Peyer's patch (tissue), 4 donors: ENCODE measurements at regions not wholly inside any gene's neighbourhood (a gene's known extent, or its start where the extent isn't known, plus 50 kb on each side); places are given as distances from the start of the nearest gene placed in this dataset.

Experiments used
- CTCF ChIP-seq, 6 experiments: fragments of 450-650 bp in 4 of 6; fragments of 200-600 bp in 2 of 6; sonication (generic) in 1 of 6; IDR thresholded peaks; one replicate each; pipeline ENCODE4 v1.5.1; 2017 to 2019; ENCODE audit warnings: antibody characterized with exemption in 6 of 6, mild to moderate bottlenecking in 3 of 6, moderate library complexity in 1 of 6
- POLR2A ChIP-seq, 2 donors: fragments of 450-650 bp; IDR thresholded peaks; one replicate each; pipeline ENCODE4 v1.5.1; 2017; ENCODE audit warnings: antibody characterized with exemption in 2 of 2, mild to moderate bottlenecking in 2 of 2, moderate library complexity in 2 of 2

DNA sequence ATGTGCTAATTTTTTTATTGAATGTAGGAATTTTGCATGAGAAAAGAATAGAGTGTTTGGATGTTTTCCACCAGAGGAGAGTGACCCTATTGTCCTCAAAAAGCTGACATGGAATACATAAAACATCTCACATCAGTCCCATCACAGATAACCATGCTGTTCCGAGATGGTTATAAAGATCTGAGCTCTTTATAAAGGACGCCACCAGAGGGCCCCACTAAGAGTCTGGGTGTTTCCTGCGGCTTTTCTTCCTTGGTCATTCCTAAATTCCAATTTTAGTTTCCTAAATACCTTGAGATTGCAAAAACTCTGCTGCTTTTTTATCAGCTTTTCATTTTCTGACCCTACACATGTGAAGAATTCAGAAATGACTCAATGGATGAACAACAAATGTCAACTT, 504.5 kb upstream of the FRG1 start:
- TF ChIP-seq POLR2A (IDR thresholded peaks at IDR 0.05) (no peak), CTCF (IDR thresholded peaks at IDR 0.05) (no peak)
